Thyroid gland (tissue), 4 donors: ENCODE measurements at regions not wholly inside any gene's neighbourhood (a gene's known extent, or its start where the extent isn't known, plus 50 kb on each side); places are given as distances from the start of the nearest gene placed in this dataset.

ENCODE experiments used
- POLR2A ChIP-seq, 2 donors: fragments of 450-650 bp; IDR thresholded peaks; one replicate each; pipeline ENCODE4 v1.6.1; 2017; ENCODE audit warnings: antibody characterized with exemption in 2 of 2, mild to moderate bottlenecking in 2 of 2, moderate library complexity in 1 of 2
- TF ChIP-seq, protein P1 (sequence below), 6 experiments: fragments of 200-600 bp in 3 of 6; fragments of 450-650 bp in 3 of 6; sonication (generic) in 3 of 6; IDR thresholded peaks; one replicate each; pipeline ENCODE4 v1.5.1; 2016 to 2019; ENCODE audit warnings: antibody characterized with exemption in 6 of 6, mild to moderate bottlenecking in 2 of 6, inconsistent platforms in 1 of 6, moderate library complexity in 1 of 6

- TF ChIP-seq, protein P1, sequence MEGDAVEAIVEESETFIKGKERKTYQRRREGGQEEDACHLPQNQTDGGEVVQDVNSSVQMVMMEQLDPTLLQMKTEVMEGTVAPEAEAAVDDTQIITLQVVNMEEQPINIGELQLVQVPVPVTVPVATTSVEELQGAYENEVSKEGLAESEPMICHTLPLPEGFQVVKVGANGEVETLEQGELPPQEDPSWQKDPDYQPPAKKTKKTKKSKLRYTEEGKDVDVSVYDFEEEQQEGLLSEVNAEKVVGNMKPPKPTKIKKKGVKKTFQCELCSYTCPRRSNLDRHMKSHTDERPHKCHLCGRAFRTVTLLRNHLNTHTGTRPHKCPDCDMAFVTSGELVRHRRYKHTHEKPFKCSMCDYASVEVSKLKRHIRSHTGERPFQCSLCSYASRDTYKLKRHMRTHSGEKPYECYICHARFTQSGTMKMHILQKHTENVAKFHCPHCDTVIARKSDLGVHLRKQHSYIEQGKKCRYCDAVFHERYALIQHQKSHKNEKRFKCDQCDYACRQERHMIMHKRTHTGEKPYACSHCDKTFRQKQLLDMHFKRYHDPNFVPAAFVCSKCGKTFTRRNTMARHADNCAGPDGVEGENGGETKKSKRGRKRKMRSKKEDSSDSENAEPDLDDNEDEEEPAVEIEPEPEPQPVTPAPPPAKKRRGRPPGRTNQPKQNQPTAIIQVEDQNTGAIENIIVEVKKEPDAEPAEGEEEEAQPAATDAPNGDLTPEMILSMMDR (IDR thresholded peaks at IDR 0.05): no peak
- TF ChIP-seq POLR2A (IDR thresholded peaks at IDR 0.05): no peak
These were observed 220.2 kb upstream of the CEP162 start for GRCh38 chr6:84447651-84448050.
